ENCODE measurements at regions not wholly inside any gene's neighbourhood (a gene's known extent, or its start where the extent isn't known, plus 50 kb on each side); places are given as distances from the start of the nearest gene placed in this dataset.

DNA sequence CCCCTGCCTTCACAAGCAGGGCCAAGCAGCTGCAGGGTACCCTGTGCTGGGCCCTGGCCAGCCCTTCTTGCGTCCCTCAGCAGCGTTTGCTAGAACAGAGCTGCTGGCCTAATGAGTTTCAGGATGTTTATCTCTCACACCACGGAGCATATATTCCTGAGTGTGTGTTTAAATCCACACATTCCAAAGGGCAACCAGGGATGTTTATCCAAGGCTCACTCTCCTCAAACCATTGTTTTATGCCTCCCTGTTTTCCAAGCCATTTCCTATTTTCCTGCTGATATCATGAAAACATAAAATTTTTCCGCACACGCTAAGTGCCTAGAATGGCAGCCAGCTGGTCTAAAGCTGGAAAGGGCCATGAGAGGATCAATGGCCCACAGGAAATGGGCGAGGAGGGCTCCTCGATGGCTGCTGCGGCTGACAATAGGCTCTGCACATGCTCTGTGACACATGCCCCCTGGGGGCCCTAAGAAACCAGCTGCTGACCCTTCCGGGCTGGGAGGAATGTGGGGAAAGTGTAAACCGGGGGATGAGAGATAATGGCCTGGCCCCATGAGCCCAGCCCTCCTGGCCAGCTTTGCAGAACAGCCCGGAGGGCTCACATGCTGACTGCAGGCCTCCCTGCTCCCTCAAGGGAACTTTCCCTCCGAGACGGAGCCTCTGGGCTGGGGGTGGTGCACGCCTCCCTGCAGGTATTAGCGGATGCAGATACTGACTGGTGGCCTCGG, 194.0 kb downstream of the NDUFA10 start:
- TF ChIP-seq POLR2A (IDR thresholded peaks at IDR 0.05) = no peak
- TF ChIP-seq, protein P1, sequence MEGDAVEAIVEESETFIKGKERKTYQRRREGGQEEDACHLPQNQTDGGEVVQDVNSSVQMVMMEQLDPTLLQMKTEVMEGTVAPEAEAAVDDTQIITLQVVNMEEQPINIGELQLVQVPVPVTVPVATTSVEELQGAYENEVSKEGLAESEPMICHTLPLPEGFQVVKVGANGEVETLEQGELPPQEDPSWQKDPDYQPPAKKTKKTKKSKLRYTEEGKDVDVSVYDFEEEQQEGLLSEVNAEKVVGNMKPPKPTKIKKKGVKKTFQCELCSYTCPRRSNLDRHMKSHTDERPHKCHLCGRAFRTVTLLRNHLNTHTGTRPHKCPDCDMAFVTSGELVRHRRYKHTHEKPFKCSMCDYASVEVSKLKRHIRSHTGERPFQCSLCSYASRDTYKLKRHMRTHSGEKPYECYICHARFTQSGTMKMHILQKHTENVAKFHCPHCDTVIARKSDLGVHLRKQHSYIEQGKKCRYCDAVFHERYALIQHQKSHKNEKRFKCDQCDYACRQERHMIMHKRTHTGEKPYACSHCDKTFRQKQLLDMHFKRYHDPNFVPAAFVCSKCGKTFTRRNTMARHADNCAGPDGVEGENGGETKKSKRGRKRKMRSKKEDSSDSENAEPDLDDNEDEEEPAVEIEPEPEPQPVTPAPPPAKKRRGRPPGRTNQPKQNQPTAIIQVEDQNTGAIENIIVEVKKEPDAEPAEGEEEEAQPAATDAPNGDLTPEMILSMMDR (IDR thresholded peaks at IDR 0.05) = no peak
